Right lobe of liver (tissue), 4 donors: ENCODE measurements at regions not wholly inside any gene's neighbourhood (a gene's known extent, or its start where the extent isn't known, plus 50 kb on each side); places are given as distances from the start of the nearest gene placed in this dataset.

ENCODE experiments used
- CTCF ChIP-seq, 4 donors: fragments of 200-600 bp in 3 of 4; fragments of 450-650 bp in 1 of 4; IDR thresholded peaks; one replicate each; pipeline versions ENCODE4 v1.5.1 to v1.8.0; 2016 to 2022; ENCODE audit warnings: antibody characterized with exemption in 4 of 4, mild to moderate bottlenecking in 2 of 4
- POLR2A ChIP-seq: fragments of 450-650 bp; IDR thresholded peaks from one replicate; pipeline ENCODE4 v1.6.1; 2017; ENCODE audit warnings: antibody characterized with exemption, mild to moderate bottlenecking
- donor health status: DM: no; HTN: no; CAD: no.
- donor health status: DM: no; HTN: no; CAD: no.
- donor health status: DM: no; HTN: yes; CAD: no.

DNA sequence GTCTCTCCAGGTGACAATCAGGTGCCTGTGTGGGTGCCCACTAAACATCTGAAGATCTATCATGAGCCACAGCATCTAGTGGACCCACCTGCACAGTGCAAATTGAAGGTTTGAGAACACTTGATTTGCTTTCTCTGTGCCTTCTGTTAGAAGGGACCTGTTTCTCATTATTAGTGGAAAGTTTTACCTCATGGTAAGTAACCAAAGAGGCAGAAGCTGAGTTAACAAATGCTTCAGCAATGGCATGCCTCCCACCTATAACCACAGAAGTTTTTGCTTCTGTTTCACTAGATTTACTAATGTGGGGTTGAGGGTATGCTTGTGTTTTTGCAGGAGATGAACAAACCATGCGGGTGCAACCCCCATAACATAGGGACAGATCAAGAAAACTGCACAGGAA lies 297.4 kb upstream of the DKK2 start:
- TF ChIP-seq CTCF (IDR thresholded peaks at IDR 0.05) (no peak), POLR2A (no peak)
